ENCODE measurements at regions not wholly inside any gene's neighbourhood (a gene's known extent, or its start where the extent isn't known, plus 50 kb on each side); places are given as distances from the start of the nearest gene placed in this dataset.

DNA sequence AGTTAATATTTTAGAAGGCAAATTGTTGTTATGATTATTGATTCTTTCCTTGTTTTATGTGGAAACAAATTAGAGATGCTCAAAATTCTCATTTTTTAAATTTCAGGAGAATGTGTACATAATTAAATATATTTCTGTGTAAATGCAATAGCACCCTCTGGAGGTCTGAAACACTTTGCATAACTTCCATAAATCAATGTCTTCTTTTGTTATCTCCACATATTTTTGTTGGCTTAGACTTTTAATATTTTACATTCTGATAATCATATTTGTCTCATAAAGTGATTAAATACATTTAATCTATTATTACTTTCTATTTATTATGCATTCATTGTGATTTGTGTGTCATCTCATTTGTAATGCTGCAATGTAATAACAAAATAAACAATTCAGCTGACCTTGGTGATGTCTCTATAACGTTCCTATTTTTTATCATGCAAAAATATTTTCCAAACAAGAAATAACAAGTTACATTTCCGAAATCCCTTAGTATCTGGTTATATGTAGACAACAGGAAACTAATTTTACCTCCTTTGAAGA is 201.8 kb upstream of the GALNT5 start:
- 12 to 18% methylated on average over 2 of the region's 2 CpGs for WGBS, 2 donors
- Histone ChIP-seq H3K27me3 (no peaks in the 10 kb centered on the region), H3K27ac (no peak overlapping the region), H3K36me3 (no peaks in the 10 kb centered on the region), H3K9me3 (no peaks in the 10 kb centered on the region), H3K4me1 (no peaks in the 10 kb centered on the region), H3K4me3 (no peak overlapping the region)
- TF ChIP-seq, protein P1, sequence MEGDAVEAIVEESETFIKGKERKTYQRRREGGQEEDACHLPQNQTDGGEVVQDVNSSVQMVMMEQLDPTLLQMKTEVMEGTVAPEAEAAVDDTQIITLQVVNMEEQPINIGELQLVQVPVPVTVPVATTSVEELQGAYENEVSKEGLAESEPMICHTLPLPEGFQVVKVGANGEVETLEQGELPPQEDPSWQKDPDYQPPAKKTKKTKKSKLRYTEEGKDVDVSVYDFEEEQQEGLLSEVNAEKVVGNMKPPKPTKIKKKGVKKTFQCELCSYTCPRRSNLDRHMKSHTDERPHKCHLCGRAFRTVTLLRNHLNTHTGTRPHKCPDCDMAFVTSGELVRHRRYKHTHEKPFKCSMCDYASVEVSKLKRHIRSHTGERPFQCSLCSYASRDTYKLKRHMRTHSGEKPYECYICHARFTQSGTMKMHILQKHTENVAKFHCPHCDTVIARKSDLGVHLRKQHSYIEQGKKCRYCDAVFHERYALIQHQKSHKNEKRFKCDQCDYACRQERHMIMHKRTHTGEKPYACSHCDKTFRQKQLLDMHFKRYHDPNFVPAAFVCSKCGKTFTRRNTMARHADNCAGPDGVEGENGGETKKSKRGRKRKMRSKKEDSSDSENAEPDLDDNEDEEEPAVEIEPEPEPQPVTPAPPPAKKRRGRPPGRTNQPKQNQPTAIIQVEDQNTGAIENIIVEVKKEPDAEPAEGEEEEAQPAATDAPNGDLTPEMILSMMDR (IDR thresholded peaks at IDR 0.05), result peak in 2 of 6 experiments; percentile 17 to 36
- TF ChIP-seq POLR2AphosphoS5 (IDR thresholded peaks at IDR 0.05) (no peak), EP300 (IDR thresholded peaks at IDR 0.05) (no peak), POLR2A (IDR thresholded peaks at IDR 0.05) (no peak)
- no peak for DNase-seq
- ATAC-seq (ENCODE audit: low FRiP score in 2 of 2), result no peak

DNA sequence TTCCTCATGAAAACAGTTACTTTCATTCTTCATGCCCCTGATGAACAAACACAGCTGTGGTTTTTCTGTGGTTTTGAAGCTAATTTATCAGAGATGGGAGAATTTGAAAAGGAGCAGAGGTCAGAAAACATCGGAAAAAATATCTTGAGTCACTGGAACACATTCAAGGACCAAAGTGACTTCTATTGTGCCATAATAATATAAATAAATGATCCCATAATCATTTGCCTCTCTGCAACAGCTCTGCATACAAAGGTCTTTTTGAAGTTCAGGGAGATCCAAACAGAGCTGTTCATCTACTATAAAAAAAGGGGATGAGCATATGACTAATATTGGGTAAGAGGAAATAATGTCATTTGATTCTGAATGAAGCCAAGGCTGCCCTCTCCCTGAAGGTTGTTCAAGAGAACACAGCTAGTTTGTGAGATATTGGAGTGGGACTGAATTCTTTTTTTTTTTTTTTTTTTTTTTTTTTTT is 201.3 kb upstream of the GALNT5 start:
- Histone ChIP-seq H3K27me3 (no peaks in the 10 kb centered on the region), H3K4me1 (no peaks in the 10 kb centered on the region), H3K9me3 (no peaks in the 10 kb centered on the region), H3K27ac (no peak overlapping the region), H3K4me3 (no peak overlapping the region), H3K36me3 (no peaks in the 10 kb centered on the region)
- DNase-seq (no peak), ATAC-seq (ENCODE audit: low FRiP score in 2 of 2) (peak in 1 of 2 donors; percentile 68)
- no peak for TF ChIP-seq POLR2AphosphoS5 (IDR thresholded peaks at IDR 0.05)
- TF ChIP-seq POLR2A (IDR thresholded peaks at IDR 0.05), result no peak
- TF ChIP-seq, protein P1 (IDR thresholded peaks at IDR 0.05), result no peak
- TF ChIP-seq EP300 (IDR thresholded peaks at IDR 0.05), result no peak
- 18% methylated on average over 1 of the region's 1 CpG for WGBS, 2 donors

DNA sequence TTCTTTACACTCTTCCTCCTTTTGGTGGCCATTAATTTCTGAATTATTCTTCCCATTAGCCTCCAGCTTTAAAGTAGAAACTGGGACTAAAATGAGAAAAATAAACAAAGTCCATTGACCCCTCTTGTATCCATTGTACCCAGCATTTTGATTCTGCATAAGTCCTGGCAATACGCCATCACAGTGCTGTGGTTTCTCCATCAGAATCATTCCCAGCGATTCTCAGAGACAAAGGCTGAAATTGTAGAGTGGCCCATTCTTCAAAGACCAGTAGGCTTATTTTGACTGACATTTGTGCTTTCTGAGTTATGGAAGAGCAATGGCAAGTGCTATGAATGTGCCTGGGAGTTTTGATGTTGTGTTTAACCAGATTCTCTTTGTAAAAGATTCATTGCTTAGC is 199.3 kb upstream of the GALNT5 start:
- no peaks in the 10 kb centered on the region for H3K9me3 ChIP-seq
- no peaks in the 10 kb centered on the region for H3K27me3 ChIP-seq
- 89 to 90% methylated on average over 2 of the region's 2 CpGs for WGBS, 2 donors
- H3K27ac ChIP-seq, result no peak overlapping the region
- TF ChIP-seq POLR2AphosphoS5 (IDR thresholded peaks at IDR 0.05) (no peak), EP300 (IDR thresholded peaks at IDR 0.05) (no peak), POLR2A (IDR thresholded peaks at IDR 0.05) (no peak)
- TF ChIP-seq, protein P1 (IDR thresholded peaks at IDR 0.05), result no peak
- no peaks in the 10 kb centered on the region for H3K36me3 ChIP-seq
- no peak overlapping the region for H3K4me3 ChIP-seq
- no peak for ATAC-seq (ENCODE audit: low FRiP score in 2 of 2)
- H3K4me1 ChIP-seq, result no peaks in the 10 kb centered on the region
- DNase-seq, result no peak

DNA sequence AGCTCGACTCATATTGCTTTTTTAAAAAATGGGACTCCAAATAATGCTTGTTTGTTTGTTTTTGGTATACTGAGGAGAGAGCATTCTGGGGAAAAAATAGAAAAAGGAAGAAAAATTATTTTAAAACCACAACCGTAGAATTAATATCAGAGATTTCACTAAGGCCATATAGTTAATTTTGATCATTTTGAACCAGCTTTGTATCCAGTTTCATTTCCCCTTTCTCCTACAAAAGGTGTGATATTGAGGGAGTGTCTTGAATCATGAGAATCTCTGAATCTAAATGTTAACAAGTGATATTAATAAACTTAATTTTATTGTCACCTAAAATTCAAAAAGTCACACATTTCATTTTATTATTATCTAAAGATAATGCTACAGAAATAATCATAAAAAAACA is 198.5 kb upstream of the GALNT5 start:
- Histone ChIP-seq H3K4me1 (no peaks in the 10 kb centered on the region), H3K27ac (no peak overlapping the region), H3K9me3 (no peaks in the 10 kb centered on the region), H3K36me3 (no peaks in the 10 kb centered on the region), H3K4me3 (no peak overlapping the region), H3K27me3 (no peaks in the 10 kb centered on the region)
- TF ChIP-seq EP300 (IDR thresholded peaks at IDR 0.05) (no peak), POLR2A (IDR thresholded peaks at IDR 0.05) (no peak), POLR2AphosphoS5 (IDR thresholded peaks at IDR 0.05) (no peak)
- TF ChIP-seq, protein P1 (IDR thresholded peaks at IDR 0.05), result no peak
- 83 to 93% methylated on average over 2 of the region's 2 CpGs for WGBS, 2 donors
- DNase-seq (no peak), ATAC-seq (ENCODE audit: low FRiP score in 2 of 2) (no peak)

DNA sequence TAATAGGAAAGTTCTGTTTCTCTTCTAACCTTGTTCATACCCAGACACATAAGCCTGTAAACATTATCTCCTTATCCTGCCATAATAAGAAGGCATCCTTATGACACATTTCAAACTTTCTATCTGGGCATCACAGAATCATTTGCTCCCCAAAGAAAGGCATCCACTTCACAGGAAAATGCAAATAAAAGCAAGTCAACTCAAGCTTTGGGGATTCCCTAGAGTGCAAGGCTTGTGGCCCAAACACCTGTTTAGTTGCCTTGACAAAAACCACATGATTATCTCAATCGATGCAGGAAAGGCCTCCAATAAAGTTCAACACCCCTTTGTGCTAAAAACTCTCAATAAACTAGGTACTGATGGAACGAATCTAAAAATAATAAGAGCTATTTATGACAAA is 195.7 kb upstream of the GALNT5 start:
- 62 to 85% methylated on average over 2 of the region's 2 CpGs for WGBS, 2 donors
- Histone ChIP-seq H3K36me3 (no peaks in the 10 kb centered on the region), H3K4me3 (no peak overlapping the region), H3K9me3 (no peaks in the 10 kb centered on the region), H3K27ac (no peak overlapping the region), H3K4me1 (no peaks in the 10 kb centered on the region), H3K27me3 (no peaks in the 10 kb centered on the region)
- DNase-seq (no peak), ATAC-seq (ENCODE audit: low FRiP score in 2 of 2) (no peak)
- TF ChIP-seq POLR2A (IDR thresholded peaks at IDR 0.05), result no peak
- TF ChIP-seq EP300 (IDR thresholded peaks at IDR 0.05), result no peak
- no peak for TF ChIP-seq POLR2AphosphoS5 (IDR thresholded peaks at IDR 0.05)
- TF ChIP-seq, protein P1 (IDR thresholded peaks at IDR 0.05), result no peak
